ENCODE measurements at regions not wholly inside any gene's neighbourhood (a gene's known extent, or its start where the extent isn't known, plus 50 kb on each side); places are given as distances from the start of the nearest gene placed in this dataset.

- POLR2A ChIA-PET: no interaction called here
- no peak for ATAC-seq
- BruUV-seq (replicated peaks): no TSS peak
Observed at GRCh38 chr10:21049482-21049881, 152.4 kb upstream of the NEBL start.

GRCh38 chr10:21048068-21048467 is 151.0 kb upstream of the NEBL start:
- BruUV-seq (replicated peaks): no TSS peak
- Histone ChIP-seq H3K27ac (ENCODE audit: low read length) (no peak overlapping the region), H3K9me3 (ENCODE audit: control insufficient read depth, insufficient read depth, low read depth, low read length) (no peaks in the 10 kb centered on the region), H3K4me1 (ENCODE audit: control insufficient read depth, insufficient read depth, low read length) (peaks cover 6% of the 10 kb centered on the region), H3K4me3 (ENCODE audit: low read depth in 2 of 2, low read length in 2 of 2) (no peak overlapping the region), H3K36me3 (ENCODE audit: control insufficient read depth, insufficient read depth, low read length) (no peaks in the 10 kb centered on the region), H3K27me3 (ENCODE audit: control insufficient read depth, insufficient read depth, low read length) (no peaks in the 10 kb centered on the region)
- POLR2A ChIA-PET: interaction anchor here (0.5 kb wide), 1 partner anchor 316 kb away, joined by 3 read pairs; no protein-coding TSS in a partner anchor
- intact Hi-C loops (cut with micrococcal nuclease; ENCODE audit: unreplicated experiment) (no loop called here), in situ Hi-C loops (cut with HindIII; ENCODE audit: low pct_unique_long_range_greater_than_20kb, low sequenced_read_pairs) (no loop called here)
- peak; percentile 73; the same call in 1 of the 2 replicates for ATAC-seq
- no peak for TF ChIP-seq TCF7L2 (IDR thresholded peaks at IDR 0.05; ENCODE audit: low read depth, low read length)
- TF ChIP-seq SIN3A (IDR thresholded peaks at IDR 0.05; ENCODE audit: borderline replicate concordance, insufficient read depth, low read depth, low read length): no peak
- TF ChIP-seq REST (IDR thresholded peaks at IDR 0.05; ENCODE audit: insufficient read depth in 1 of 2, low read depth in 2 of 2, low read length in 1 of 2): no peak
- TF ChIP-seq POLR2AphosphoS5 (IDR thresholded peaks at IDR 0.05; ENCODE audit: low read depth, low read length): no peak
- TF ChIP-seq CTCF (IDR thresholded peaks at IDR 0.05): no peak
- DNase-seq (ENCODE audit: low read depth, low spot score): no peak
- CTCF ChIA-PET: no interaction called here

More at GRCh38 chr10:21049482-21049881, 152.4 kb upstream of the NEBL start:
- in situ Hi-C loops (cut with HindIII; ENCODE audit: low pct_unique_long_range_greater_than_20kb, low sequenced_read_pairs) (no loop called here), intact Hi-C loops (cut with micrococcal nuclease; ENCODE audit: unreplicated experiment) (no loop called here)
- CTCF ChIA-PET: no interaction called here
- no peak for DNase-seq (ENCODE audit: low read depth, low spot score)
- Histone ChIP-seq H3K4me1 (ENCODE audit: control insufficient read depth, insufficient read depth, low read length) (peaks cover 6% of the 10 kb centered on the region), H3K27ac (ENCODE audit: low read length) (no peak overlapping the region), H3K36me3 (ENCODE audit: control insufficient read depth, insufficient read depth, low read length) (no peaks in the 10 kb centered on the region), H3K4me3 (ENCODE audit: low read depth in 2 of 2, low read length in 2 of 2) (no peak overlapping the region), H3K27me3 (ENCODE audit: control insufficient read depth, insufficient read depth, low read length) (no peaks in the 10 kb centered on the region), H3K9me3 (ENCODE audit: control insufficient read depth, insufficient read depth, low read depth, low read length) (no peaks in the 10 kb centered on the region)
- TF ChIP-seq TCF7L2 (IDR thresholded peaks at IDR 0.05; ENCODE audit: low read depth, low read length) (no peak), POLR2AphosphoS5 (IDR thresholded peaks at IDR 0.05; ENCODE audit: low read depth, low read length) (no peak), REST (IDR thresholded peaks at IDR 0.05; ENCODE audit: insufficient read depth in 1 of 2, low read depth in 2 of 2, low read length in 1 of 2) (no peak), CTCF (IDR thresholded peaks at IDR 0.05) (no peak)
